H54 (cell line): ENCODE measurements at regions not wholly inside any gene's neighbourhood (a gene's known extent, or its start where the extent isn't known, plus 50 kb on each side); places are given as distances from the start of the nearest gene placed in this dataset.
"Not testable (repeated sequence)": the region's sequence is repeated elsewhere in the genome, so short reads cannot be mapped to it uniquely, and the experiment has no call there.

Source experiments
- DNase-seq: peaks from one replicate; pipeline ENCODE4 v3.0.0; 2011; ENCODE audit warnings: low spot score, mixed read lengths; ENCODE audit not compliant: insufficient read length
- FAIRE-seq: peaks from 3 replicates; lab custom pipeline; 2011; peaks lifted over from hg19 to GRCh38; lab: Jason Lieb, UNC

GRCh38 chr16:29177888-29178726, 193.3 kb downstream of the LAT start:
- FAIRE-seq, DNase-seq: not testable (repeated sequence)

DNA sequence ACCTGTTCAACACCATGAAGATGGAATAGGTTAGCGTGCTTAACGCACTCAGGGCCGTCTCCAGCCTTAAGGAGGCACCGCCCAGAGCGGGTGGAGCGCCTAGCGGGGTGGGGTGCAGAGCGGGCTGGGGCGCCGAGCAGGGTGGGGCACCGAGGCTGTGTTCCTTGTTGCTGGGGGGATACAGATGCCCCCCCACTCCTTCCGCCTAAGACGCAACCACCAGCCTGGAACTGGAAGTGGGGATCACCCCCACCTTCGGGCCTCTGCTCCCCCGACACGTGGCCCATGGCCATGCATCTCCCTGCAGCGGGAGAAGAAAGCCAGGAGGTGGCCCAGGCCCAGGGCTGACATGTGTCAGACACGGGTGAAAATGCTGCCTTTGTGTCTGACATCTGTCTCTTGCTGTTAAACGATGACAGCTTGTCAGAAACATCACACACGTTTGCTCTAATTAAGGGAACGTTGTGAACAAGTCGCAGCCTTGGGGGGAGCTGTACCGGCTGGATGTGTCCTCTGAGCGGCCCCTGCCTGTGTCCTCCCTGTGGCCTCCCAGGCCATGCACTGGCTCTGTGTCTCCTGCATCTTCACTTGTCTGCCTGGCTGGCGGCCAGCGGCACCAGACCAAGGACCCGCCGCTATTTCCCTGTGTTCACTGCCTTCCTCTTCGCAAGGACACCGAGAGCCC, 192.5 kb downstream of the LAT start:
- DNase-seq, FAIRE-seq: not testable (repeated sequence)

DNA sequence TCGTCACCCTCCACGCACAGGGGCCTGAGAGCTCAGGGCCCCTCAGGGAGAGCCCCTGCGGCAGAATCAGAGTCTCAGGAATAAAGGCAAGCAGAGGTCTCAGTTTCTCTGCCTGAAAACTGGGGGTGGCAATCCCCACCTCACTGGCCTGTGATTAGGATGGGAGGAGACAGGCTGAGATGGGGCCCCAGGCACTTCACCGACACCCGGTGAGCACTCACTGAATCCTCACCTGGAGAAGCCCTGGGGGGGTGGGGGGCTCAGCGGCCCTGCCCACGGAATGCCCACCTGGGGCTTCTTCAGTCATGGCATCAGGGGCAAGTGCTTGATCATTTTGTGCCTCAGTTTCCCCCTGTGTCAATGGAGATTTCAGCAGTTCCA, 192.0 kb downstream of the LAT start:
- FAIRE-seq, DNase-seq: not testable (repeated sequence)

DNA sequence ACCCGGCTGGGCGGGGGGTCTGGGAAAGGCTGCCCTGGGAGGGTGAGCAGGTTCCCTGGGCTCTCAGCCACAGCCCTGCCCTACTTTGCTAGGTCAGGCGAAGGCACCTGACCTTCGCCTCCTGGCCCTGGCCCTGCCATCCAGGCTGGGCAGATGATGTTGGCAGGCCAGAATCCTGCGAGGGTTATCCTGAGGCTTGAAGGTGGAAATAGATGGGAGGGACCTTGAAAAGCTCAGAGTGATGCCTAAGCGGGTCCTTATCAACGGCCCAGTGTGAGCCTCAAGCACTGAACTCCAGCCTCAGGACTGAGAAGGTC, 191.3 kb downstream of the LAT start:
- FAIRE-seq, DNase-seq: not testable (repeated sequence)

- FAIRE-seq, DNase-seq: not testable (repeated sequence)
Observed at GRCh38 chr16:29175411-29176153, 190.7 kb downstream of the LAT start.

DNA sequence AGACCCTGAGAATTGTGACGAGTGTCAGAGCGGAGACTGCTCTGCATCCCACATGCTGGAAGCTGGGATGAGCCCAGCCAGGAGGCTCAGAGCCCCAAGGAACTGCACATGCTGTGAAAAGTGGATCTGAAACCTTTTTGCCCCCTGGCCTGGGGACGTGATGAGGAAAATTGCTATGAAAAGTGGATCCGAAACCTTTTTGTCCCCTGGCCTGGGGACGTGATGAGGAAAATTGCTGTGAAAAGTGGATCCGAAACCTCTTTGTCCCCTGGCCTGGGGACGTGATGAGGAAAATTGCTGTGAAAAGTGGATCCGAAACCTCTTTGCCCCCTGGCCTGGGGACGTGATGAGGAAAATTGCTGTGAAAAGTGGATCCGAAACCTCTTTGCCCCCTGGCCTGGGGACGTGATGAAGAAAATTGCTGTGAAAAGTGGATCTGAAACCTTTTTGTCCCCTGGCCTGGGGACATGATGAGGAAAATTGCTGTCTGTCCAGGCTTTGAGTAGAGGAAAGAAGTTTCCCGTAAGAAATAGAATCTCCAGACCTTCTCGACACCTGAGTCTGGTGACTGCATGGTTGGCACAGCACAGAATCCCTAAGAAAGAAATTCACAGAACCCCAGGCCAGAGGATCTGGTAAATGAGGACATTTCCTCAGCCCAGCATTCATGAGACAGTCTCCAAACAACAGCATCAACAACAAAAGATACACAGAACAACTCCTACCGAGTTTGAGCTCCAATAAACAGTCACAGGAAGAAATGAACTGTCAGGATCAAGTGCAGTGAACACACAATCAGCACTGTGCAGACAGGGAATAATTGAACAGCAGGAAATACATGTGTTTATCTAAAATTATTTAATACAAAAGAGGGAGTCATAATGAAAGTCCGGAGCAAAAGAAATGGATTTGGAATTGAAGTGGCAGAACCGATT, 188.8 kb downstream of the LAT start:
- not testable (repeated sequence) for FAIRE-seq, DNase-seq

DNA sequence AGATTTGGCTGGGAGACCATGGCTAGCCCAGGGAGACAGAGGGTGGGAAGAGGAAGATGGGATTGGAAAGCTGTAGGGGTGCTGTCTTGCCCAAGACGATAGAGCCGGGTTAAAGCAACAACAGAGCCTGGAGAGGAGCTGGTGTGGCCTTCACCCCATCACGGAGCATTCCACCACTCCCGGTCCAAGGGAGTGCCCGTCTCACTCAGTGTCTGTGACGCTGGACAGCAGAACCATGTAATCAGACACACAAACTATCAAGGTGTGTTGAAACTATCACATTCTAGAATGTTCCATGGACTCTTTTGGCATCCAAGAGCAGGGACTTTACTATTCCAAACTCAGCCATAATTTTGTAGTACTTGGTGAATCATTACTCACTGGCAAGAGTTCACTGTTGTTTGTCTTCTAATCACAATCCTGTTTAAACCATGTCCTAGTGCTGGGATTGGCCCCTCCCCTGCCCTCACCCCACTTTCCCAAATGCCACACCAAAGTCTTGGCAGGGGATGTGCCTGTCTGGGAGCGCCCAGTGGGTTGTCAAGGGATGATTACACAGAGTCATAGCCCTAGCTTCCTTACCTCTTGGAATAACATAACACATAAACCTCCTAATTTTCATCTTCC, 187.4 kb downstream of the LAT start:
- FAIRE-seq, DNase-seq: not testable (repeated sequence)

- not testable (repeated sequence) for FAIRE-seq, DNase-seq
Observed at GRCh38 chr16:29171296-29171695, 186.4 kb downstream of the LAT start.

- DNase-seq, FAIRE-seq: not testable (repeated sequence)
Observed at GRCh38 chr16:29170393-29171119, 185.7 kb downstream of the LAT start.

DNA sequence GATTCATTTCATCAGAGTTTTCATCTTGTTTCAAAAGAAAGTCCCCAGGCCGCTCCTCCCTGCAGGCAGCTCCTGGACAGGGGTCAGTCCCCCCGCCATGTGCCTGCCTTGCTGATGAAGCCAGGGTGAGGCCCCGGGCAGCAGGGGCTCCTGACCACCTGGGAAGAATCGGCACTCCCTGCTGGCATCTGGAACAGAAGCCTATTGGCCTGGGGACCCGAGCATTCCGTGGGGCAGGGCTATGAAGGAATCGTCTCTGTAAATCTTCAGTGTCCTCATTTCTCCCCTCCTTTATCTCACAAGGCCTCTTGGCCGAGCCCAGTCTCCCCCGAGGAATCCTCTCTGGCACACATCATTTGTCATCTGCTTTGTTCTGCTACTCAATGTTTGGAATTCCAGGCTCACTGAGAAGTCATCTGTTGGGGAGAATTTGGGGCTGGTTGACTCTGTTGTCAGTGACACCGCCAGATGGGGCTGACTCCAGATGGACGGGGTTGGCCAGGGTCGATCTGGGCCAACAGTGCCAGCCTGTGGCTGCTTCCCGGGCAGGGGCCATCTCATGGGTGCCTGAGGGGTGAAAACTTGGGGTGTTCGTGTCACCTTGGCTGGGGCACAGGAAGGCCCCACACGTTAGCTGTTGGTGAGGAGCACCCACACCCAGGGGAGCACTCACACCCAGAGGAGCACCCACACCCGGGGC, 184.6 kb downstream of the LAT start:
- DNase-seq, FAIRE-seq: not testable (repeated sequence)

- FAIRE-seq, result not testable (repeated sequence)
Observed at GRCh38 chr16:29168515-29169259, 183.8 kb downstream of the LAT start.

DNA sequence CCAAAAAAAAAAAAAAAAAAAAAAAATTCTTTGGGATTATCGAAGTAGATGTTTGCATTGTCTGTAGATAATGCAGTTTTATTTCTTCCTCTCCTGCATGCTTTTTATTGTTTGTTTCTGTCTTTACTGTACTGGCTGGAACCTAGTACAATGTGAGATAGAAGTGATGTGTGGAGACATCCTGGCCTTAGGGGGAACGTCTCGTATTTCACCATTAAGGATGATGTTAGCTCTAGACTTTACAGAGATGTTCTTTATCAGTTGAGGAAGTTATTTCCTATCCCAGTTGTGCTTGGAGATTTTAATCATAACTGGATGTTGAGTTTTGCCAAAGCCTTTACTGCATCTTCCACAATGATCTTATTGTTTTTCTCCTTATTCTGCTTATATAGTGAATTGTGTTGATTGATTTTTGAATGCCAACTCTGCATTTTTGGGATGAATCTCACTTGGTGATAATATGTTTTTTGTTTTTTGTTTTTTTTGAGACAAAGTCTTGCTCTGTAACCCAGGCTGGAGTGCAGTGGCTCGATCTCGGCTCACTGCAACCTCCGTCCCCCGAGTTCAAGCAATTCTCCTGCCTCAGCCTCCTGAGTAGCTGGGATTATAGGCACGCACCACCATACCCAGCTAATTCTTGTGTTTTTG, 179.7 kb downstream of the LAT start:
- not testable (repeated sequence) for DNase-seq, FAIRE-seq

More at GRCh38 chr16:29168515-29169259, 183.8 kb downstream of the LAT start:
- not testable (repeated sequence) for DNase-seq

- not testable (repeated sequence) for DNase-seq
Observed at GRCh38 chr16:29160171-29160570, 175.3 kb downstream of the LAT start.

GRCh38 chr16:29159603-29160002, 174.8 kb downstream of the LAT start:
- FAIRE-seq, DNase-seq: not testable (repeated sequence)

More at GRCh38 chr16:29160171-29160570, 175.3 kb downstream of the LAT start:
- not testable (repeated sequence) for FAIRE-seq
